ENCODE measurements at regions not wholly inside any gene's neighbourhood (a gene's known extent, or its start where the extent isn't known, plus 50 kb on each side); places are given as distances from the start of the nearest gene placed in this dataset.

GRCh38 chr7:27339478-27339877 is 96.9 kb downstream of the EVX1 start:
- Mint-ChIP-seq H3K27me3 (ENCODE audit: insufficient read depth) (peaks cover 22% of the 10 kb centered on the region), H3K4me3 (no peak overlapping the region), H3K36me3 (ENCODE audit: low read depth) (no peaks in the 10 kb centered on the region), H3K4me1 (ENCODE audit: low read depth) (peaks cover 9% of the 10 kb centered on the region), H3K9me3 (no peaks in the 10 kb centered on the region), H3K27ac (no peak overlapping the region)
- TF ChIP-seq, protein P1, sequence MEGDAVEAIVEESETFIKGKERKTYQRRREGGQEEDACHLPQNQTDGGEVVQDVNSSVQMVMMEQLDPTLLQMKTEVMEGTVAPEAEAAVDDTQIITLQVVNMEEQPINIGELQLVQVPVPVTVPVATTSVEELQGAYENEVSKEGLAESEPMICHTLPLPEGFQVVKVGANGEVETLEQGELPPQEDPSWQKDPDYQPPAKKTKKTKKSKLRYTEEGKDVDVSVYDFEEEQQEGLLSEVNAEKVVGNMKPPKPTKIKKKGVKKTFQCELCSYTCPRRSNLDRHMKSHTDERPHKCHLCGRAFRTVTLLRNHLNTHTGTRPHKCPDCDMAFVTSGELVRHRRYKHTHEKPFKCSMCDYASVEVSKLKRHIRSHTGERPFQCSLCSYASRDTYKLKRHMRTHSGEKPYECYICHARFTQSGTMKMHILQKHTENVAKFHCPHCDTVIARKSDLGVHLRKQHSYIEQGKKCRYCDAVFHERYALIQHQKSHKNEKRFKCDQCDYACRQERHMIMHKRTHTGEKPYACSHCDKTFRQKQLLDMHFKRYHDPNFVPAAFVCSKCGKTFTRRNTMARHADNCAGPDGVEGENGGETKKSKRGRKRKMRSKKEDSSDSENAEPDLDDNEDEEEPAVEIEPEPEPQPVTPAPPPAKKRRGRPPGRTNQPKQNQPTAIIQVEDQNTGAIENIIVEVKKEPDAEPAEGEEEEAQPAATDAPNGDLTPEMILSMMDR (IDR thresholded peaks at IDR 0.05): no peak
- DNase-seq: no peak

GRCh38 chr7:27344471-27344870 is 101.9 kb downstream of the EVX1 start:
- no peak for DNase-seq
- peaks cover 27% of the 10 kb centered on the region for H3K27me3 Mint-ChIP-seq (ENCODE audit: insufficient read depth)
- no peaks in the 10 kb centered on the region for H3K9me3 Mint-ChIP-seq
- TF ChIP-seq, protein P1 (IDR thresholded peaks at IDR 0.05): no peak
- peaks cover 27% of the 10 kb centered on the region for H3K4me1 Mint-ChIP-seq (ENCODE audit: low read depth)
- no peak overlapping the region for H3K4me3 Mint-ChIP-seq
- H3K27ac Mint-ChIP-seq: no peak overlapping the region
- H3K36me3 Mint-ChIP-seq (ENCODE audit: low read depth): no peaks in the 10 kb centered on the region

GRCh38 chr7:27345164-27345887 is 102.7 kb downstream of the EVX1 start:
- H3K4me3 Mint-ChIP-seq: no peak overlapping the region
- TF ChIP-seq, protein P1 (IDR thresholded peaks at IDR 0.05): no peak
- DNase-seq: no peak
- no peaks in the 10 kb centered on the region for H3K36me3 Mint-ChIP-seq (ENCODE audit: low read depth)
- H3K27me3 Mint-ChIP-seq (ENCODE audit: insufficient read depth): peaks cover 30% of the 10 kb centered on the region
- peaks cover 21% of the 10 kb centered on the region for H3K4me1 Mint-ChIP-seq (ENCODE audit: low read depth)
- no peaks in the 10 kb centered on the region for H3K9me3 Mint-ChIP-seq
- no peak overlapping the region for H3K27ac Mint-ChIP-seq

DNA sequence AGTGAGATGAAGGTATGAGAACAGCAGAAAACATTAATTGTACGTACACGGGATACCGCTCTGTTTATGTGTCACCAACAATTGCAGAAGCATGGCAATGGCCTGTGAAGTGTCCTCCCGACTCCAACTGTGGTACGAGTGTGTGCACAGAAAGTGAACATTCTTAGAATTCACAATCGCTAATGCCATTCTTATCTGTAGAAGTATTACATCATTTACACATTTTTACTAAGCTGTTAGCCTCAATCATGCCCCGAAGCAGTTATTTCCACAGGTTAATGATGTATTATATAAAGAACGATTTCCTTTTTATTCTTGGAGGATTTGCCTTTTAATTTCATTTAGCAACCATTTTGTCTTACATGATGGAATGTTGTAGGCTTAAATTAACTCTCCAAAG is 103.4 kb downstream of the EVX1 start:
- H3K9me3 Mint-ChIP-seq: no peaks in the 10 kb centered on the region
- TF ChIP-seq, protein P1 (IDR thresholded peaks at IDR 0.05): no peak
- peaks cover 21% of the 10 kb centered on the region for H3K4me1 Mint-ChIP-seq (ENCODE audit: low read depth)
- no peak for DNase-seq
- H3K27me3 Mint-ChIP-seq (ENCODE audit: insufficient read depth): peaks cover 33% of the 10 kb centered on the region
- no peak overlapping the region for H3K4me3 Mint-ChIP-seq
- no peak overlapping the region for H3K27ac Mint-ChIP-seq
- no peaks in the 10 kb centered on the region for H3K36me3 Mint-ChIP-seq (ENCODE audit: low read depth)

DNA sequence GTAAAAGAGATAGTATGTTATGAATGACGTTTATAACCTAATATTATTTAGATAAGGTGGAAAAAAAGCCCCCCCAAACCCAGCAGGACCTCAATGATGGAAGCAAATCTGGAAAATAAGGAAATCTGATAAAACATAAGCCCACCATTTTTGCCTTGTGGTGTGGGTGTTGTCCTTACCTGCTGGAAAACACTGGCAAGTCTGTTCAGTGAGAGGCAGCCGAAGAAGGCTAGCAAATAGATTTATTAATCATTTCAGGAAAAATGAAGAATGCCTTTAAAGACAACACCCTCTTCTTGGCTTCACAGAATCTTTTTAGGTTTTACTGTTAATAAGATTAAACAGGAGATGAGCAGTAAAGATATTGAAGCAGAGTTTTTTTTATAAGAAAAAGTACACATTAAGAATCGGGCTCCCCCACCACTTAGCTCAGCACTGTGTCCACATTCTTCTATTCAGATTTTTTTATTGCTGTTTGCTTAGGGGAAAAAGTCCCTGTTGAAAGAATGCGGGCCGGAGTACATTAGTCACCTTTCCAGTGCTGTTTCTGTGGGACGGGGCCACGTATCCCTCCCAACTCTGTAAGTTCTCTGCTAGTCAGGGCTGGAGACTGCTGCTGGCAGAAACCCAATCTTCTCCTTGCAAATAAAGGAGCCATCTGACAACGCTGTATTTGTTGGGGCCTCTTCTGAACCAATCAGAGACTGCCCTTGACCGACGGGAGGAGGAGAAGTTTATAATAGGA is 104.1 kb downstream of the EVX1 start:
- Mint-ChIP-seq H3K36me3 (ENCODE audit: low read depth) (no peaks in the 10 kb centered on the region), H3K4me3 (peak overlapping the region; percentile 61), H3K9me3 (no peaks in the 10 kb centered on the region), H3K27ac (peak overlapping the region; percentile 50; the same call in 1 of the 2 replicates), H3K4me1 (ENCODE audit: low read depth) (peaks cover 21% of the 10 kb centered on the region), H3K27me3 (ENCODE audit: insufficient read depth) (peaks cover 33% of the 10 kb centered on the region)
- TF ChIP-seq, protein P1 (IDR thresholded peaks at IDR 0.05): no peak
- peak; percentile 97 for DNase-seq
